GM12878 (cell line): ENCODE measurements at regions not wholly inside any gene's neighbourhood (a gene's known extent, or its start where the extent isn't known, plus 50 kb on each side); places are given as distances from the start of the nearest gene placed in this dataset.
"Not testable (repeated sequence)": the region's sequence is repeated elsewhere in the genome, so short reads cannot be mapped to it uniquely, and the experiment has no call there.

Experiments
- CBX5 ChIP-seq: sonication (generic); IDR thresholded peaks from 2 replicates; pipeline ENCODE4 v1.6.1; 2016; ENCODE audit warnings: low read depth, moderate library complexity, mild to moderate bottlenecking, inconsistent platforms
- CEBPB ChIP-seq, 2 experiments: fragments of 150-350 bp in 1 of 2; IDR thresholded peaks; 2 replicates each; pipeline ENCODE4 v1.6.1; 2012 to 2014; ENCODE audit warnings: low read depth in 2 of 2, low read length in 2 of 2, borderline replicate concordance in 1 of 2, inconsistent platforms in 1 of 2
- CREB1 ChIP-seq: IDR thresholded peaks from 2 replicates; pipeline ENCODE4 v1.6.1; 2012; ENCODE audit warnings: low read depth, mild to moderate bottlenecking, inconsistent platforms
- FOXM1 ChIP-seq: IDR thresholded peaks from 2 replicates; pipeline ENCODE4 v1.6.1; 2012; ENCODE audit warnings: low read depth, mild to moderate bottlenecking, inconsistent platforms, low read length, moderate library complexity
- GABPA ChIP-seq: IDR thresholded peaks from 2 replicates; pipeline ENCODE4 v1.6.1; 2014; ENCODE audit warnings: antibody characterized with exemption, low read depth, mild to moderate bottlenecking, inconsistent platforms
- POLR2A ChIP-seq: IDR thresholded peaks from 2 replicates; pipeline ENCODE4 v1.6.1; 2011; ENCODE audit warnings: low read depth, mild to moderate bottlenecking, low read length
- RFX5 ChIP-seq: IDR thresholded peaks from 2 replicates; pipeline ENCODE4 v1.6.1; 2011; ENCODE audit warnings: low read depth, low read length, improper control_type of control experiment
- SP1 ChIP-seq: IDR thresholded peaks from one replicate; pipeline ENCODE4 v1.6.1; 2011; ENCODE audit warnings: low read depth, low read length
- SUZ12 ChIP-seq: fragments of 200-600 bp; sonication (generic); IDR thresholded peaks from one replicate; pipeline ENCODE4 v1.6.1; 2018; ENCODE audit warnings: antibody characterized with exemption, mild to moderate bottlenecking; ENCODE audit not compliant: unreplicated experiment
- TF ChIP-seq, protein P1 (sequence below), 3 experiments: IDR thresholded peaks in 2 of 3; conservative IDR thresholded peaks in 1 of 3; 2 replicates each; pipeline ENCODE4 v1.5.1; 2011; ENCODE audit warnings: low read depth in 3 of 3, low read length in 3 of 3, mild to moderate bottlenecking in 3 of 3, control low read depth in 2 of 3, moderate library complexity in 2 of 3, inconsistent platforms in 1 of 3, mixed read lengths in 1 of 3; ENCODE audit not compliant: control insufficient read depth in 2 of 3, insufficient read depth in 1 of 3; ENCODE audit errors: extremely low read depth in 1 of 3
- TF ChIP-seq, protein P2 (sequence below): fragments of 450-650 bp; IDR thresholded peaks from 2 replicates; pipeline ENCODE4 v1.6.1; 2017; ENCODE audit warnings: mild to moderate bottlenecking
- TF ChIP-seq, protein P3 (sequence below): IDR thresholded peaks from 2 replicates; pipeline ENCODE4 v1.6.1; 2011; ENCODE audit warnings: mild to moderate bottlenecking, low read depth, low read length, moderate library complexity; ENCODE audit not compliant: insufficient replicate concordance

DNA sequence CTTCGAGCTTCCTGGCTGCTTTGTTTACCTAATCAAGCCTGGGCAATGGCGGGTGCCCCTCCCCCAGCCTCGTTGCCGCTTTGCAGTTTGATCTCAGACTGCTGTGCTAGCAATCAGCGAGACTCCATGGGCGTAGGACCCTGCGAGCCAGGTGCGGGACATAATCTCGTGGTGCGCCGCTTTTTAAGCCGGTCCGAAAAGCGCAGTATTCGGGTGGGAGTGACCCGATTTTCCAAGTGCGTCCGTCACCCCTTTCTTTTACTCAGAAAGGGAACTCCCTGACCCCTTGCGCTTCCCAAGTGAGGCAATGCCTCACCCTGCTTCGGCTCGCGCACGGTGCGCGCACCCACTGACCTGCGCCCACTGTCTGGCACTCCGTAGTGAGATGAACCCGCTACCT lies 889.3 kb upstream of the NUDT12 start:
- not testable (repeated sequence) for TF ChIP-seq RFX5; FOXM1; CEBPB (IDR thresholded peaks at IDR 0.05; ENCODE audit: borderline replicate concordance in 1 of 2, low read depth in 2 of 2, low read length in 2 of 2); SUZ12; CBX5; POLR2A; SP1; CREB1; GABPA
- TF ChIP-seq, protein P1, sequence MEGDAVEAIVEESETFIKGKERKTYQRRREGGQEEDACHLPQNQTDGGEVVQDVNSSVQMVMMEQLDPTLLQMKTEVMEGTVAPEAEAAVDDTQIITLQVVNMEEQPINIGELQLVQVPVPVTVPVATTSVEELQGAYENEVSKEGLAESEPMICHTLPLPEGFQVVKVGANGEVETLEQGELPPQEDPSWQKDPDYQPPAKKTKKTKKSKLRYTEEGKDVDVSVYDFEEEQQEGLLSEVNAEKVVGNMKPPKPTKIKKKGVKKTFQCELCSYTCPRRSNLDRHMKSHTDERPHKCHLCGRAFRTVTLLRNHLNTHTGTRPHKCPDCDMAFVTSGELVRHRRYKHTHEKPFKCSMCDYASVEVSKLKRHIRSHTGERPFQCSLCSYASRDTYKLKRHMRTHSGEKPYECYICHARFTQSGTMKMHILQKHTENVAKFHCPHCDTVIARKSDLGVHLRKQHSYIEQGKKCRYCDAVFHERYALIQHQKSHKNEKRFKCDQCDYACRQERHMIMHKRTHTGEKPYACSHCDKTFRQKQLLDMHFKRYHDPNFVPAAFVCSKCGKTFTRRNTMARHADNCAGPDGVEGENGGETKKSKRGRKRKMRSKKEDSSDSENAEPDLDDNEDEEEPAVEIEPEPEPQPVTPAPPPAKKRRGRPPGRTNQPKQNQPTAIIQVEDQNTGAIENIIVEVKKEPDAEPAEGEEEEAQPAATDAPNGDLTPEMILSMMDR (IDR thresholded peaks at IDR 0.05 in 2 of 3, conservative IDR thresholded peaks at IDR 0.05 in 1 of 3; ENCODE audit: control insufficient read depth in 2 of 3, extremely low read depth in 1 of 3, insufficient read depth in 1 of 3, low read depth in 3 of 3, low read length in 3 of 3): not testable (repeated sequence)
- TF ChIP-seq, protein P2, sequence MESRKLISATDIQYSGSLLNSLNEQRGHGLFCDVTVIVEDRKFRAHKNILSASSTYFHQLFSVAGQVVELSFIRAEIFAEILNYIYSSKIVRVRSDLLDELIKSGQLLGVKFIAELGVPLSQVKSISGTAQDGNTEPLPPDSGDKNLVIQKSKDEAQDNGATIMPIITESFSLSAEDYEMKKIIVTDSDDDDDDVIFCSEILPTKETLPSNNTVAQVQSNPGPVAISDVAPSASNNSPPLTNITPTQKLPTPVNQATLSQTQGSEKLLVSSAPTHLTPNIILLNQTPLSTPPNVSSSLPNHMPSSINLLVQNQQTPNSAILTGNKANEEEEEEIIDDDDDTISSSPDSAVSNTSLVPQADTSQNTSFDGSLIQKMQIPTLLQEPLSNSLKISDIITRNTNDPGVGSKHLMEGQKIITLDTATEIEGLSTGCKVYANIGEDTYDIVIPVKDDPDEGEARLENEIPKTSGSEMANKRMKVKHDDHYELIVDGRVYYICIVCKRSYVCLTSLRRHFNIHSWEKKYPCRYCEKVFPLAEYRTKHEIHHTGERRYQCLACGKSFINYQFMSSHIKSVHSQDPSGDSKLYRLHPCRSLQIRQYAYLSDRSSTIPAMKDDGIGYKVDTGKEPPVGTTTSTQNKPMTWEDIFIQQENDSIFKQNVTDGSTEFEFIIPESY: not testable (repeated sequence)
- TF ChIP-seq, protein P3, sequence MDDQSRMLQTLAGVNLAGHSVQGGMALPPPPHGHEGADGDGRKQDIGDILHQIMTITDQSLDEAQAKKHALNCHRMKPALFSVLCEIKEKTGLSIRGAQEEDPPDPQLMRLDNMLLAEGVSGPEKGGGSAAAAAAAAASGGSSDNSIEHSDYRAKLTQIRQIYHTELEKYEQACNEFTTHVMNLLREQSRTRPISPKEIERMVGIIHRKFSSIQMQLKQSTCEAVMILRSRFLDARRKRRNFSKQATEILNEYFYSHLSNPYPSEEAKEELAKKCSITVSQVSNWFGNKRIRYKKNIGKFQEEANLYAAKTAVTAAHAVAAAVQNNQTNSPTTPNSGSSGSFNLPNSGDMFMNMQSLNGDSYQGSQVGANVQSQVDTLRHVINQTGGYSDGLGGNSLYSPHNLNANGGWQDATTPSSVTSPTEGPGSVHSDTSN: not testable (repeated sequence)
